Endodermal cell (in vitro differentiated cells): ENCODE measurements at regions not wholly inside any gene's neighbourhood (a gene's known extent, or its start where the extent isn't known, plus 50 kb on each side); places are given as distances from the start of the nearest gene placed in this dataset.

ENCODE experiments used
- DNase-seq: peaks from one replicate; pipeline ENCODE4 v3.0.0-alpha.2; 2017
- H3K27ac ChIP-seq: 2 replicates; pipeline ENCODE4 v1.5.1; 2013; ENCODE audit warnings: mild to moderate bottlenecking, low read depth, low read length, moderate library complexity
- H3K27me3 ChIP-seq: 2 replicates; pipeline ENCODE4 v1.6.1; 2013; ENCODE audit warnings: mild to moderate bottlenecking, low read length, moderate library complexity; ENCODE audit not compliant: insufficient read depth, control insufficient read depth, poor library complexity, severe bottlenecking
- H3K36me3 ChIP-seq: 2 replicates; pipeline ENCODE4 v1.7.0; 2013; ENCODE audit warnings: mild to moderate bottlenecking, low read length, moderate library complexity; ENCODE audit not compliant: control insufficient read depth, insufficient read depth
- H3K4me1 ChIP-seq: one replicate; pipeline ENCODE4 v1.7.0; 2013; ENCODE audit warnings: low read length; ENCODE audit not compliant: control insufficient read depth, insufficient read depth
- H3K4me3 ChIP-seq: 2 replicates; pipeline ENCODE4 v1.5.1; 2013; ENCODE audit warnings: mild to moderate bottlenecking, low read length, moderate library complexity
- H3K9ac ChIP-seq: 2 replicates; pipeline ENCODE4 v1.6.1; 2013; ENCODE audit warnings: mild to moderate bottlenecking, low read length, moderate library complexity; ENCODE audit not compliant: poor library complexity, severe bottlenecking; ENCODE audit errors: extremely low read depth
- H3K9me3 ChIP-seq: 2 replicates; pipeline ENCODE4 v1.6.1; 2013; ENCODE audit warnings: mild to moderate bottlenecking, low read length, moderate library complexity; ENCODE audit not compliant: control insufficient read depth
- H3K27ac Mint-ChIP-seq: 2 replicates; pipeline ENCODE4 v1.8.0; 2020; ENCODE audit warnings: mixed read lengths
- H3K27me3 Mint-ChIP-seq: 2 replicates; pipeline ENCODE4 v1.8.0; 2021; ENCODE audit warnings: mild to moderate bottlenecking, mixed read lengths; ENCODE audit not compliant: insufficient read depth
- H3K36me3 Mint-ChIP-seq: 2 replicates; pipeline ENCODE4 v1.8.0; 2020; ENCODE audit warnings: low read depth, mixed read lengths
- H3K4me1 Mint-ChIP-seq: 2 replicates; pipeline ENCODE4 v1.8.0; 2020; ENCODE audit warnings: mixed read lengths
- H3K4me3 Mint-ChIP-seq: 2 replicates; pipeline ENCODE4 v1.8.0; 2020; ENCODE audit warnings: mild to moderate bottlenecking, moderate library complexity, mixed read lengths
- H3K9me3 Mint-ChIP-seq: 2 replicates; pipeline ENCODE4 v1.8.0; 2020; ENCODE audit warnings: mild to moderate bottlenecking, mixed read lengths
- WGBS, 2 experiments: methylation state at CpG; one replicate each; pipeline versions ENCODE4 v1.1.5 to v1.1.7; 2013; ENCODE audit warnings: missing lambda C conversion rate in 2 of 2, mixed read lengths in 1 of 2; ENCODE audit not compliant: insufficient coverage in 1 of 2, insufficient read length in 1 of 2; 5-methylcytosine and 5-hydroxymethylcytosine counted together
- TF ChIP-seq, protein P1 (sequence below): fragments of 200-600 bp; sonication (generic); conservative IDR thresholded peaks from 2 replicates; pipeline ENCODE4 v1.5.0; 2021; ENCODE audit warnings: antibody characterized with exemption, mild to moderate bottlenecking

DNA sequence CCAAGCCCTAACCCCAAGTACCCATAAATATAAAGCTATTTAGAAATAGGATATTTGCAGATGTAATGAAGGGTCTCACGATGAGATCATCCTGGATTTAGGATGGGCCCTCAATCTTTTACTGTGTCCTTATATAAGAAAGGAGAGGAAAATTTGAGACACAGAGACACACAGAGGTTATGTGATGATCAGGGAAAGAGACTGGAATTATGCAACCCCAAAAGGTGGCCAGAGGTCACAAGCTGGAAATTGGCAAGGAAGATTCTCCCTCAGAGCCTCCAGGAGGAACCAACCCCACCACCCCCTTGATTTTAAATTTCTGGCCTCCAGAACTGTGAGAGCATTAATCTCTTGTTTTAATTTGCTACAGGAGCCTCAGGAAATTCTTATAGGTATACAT lies 334.9 kb upstream of the PRICKLE1 start:
- 80 to 92% methylated on average over 1 of the region's 1 CpG for WGBS, 2 experiments
- H3K27ac ChIP-seq: no peak overlapping the region
- peaks cover 33% of the 10 kb centered on the region for H3K4me1 Mint-ChIP-seq

DNA sequence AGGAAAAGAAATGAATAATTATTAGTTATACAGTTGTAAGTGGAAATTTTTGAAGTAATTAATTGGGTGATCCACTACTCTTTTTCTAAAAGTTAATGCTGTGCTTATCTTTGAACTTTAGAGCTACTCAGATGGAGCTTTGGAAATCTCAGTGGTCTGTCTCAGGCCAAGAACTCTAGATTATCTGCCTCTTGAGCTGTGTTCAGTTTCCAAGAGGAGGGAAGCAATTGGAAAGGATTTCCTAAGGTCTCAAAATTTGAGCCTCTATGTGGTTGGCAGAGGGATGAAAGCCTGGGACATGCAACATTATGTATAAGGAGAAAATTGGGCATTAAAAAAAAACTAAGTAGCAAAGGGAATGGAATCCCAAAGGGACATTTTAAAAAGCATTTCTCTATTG lies 334.0 kb upstream of the PRICKLE1 start:
- Histone ChIP-seq H3K9ac (no peak overlapping the region), H3K27me3 (no peaks in the 10 kb centered on the region), H3K4me3 (no peak overlapping the region), H3K4me1 (peaks cover 23% of the 10 kb centered on the region), H3K9me3 (peaks cover 10% of the 10 kb centered on the region), H3K27ac (no peak overlapping the region), H3K36me3 (no peaks in the 10 kb centered on the region)
- no peak overlapping the region for H3K27ac Mint-ChIP-seq
- H3K4me1 Mint-ChIP-seq: peaks cover 31% of the 10 kb centered on the region
- no peak for DNase-seq
- H3K36me3 Mint-ChIP-seq: no peaks in the 10 kb centered on the region
- H3K4me3 Mint-ChIP-seq: no peak overlapping the region
- no peaks in the 10 kb centered on the region for H3K27me3 Mint-ChIP-seq
- TF ChIP-seq, protein P1, sequence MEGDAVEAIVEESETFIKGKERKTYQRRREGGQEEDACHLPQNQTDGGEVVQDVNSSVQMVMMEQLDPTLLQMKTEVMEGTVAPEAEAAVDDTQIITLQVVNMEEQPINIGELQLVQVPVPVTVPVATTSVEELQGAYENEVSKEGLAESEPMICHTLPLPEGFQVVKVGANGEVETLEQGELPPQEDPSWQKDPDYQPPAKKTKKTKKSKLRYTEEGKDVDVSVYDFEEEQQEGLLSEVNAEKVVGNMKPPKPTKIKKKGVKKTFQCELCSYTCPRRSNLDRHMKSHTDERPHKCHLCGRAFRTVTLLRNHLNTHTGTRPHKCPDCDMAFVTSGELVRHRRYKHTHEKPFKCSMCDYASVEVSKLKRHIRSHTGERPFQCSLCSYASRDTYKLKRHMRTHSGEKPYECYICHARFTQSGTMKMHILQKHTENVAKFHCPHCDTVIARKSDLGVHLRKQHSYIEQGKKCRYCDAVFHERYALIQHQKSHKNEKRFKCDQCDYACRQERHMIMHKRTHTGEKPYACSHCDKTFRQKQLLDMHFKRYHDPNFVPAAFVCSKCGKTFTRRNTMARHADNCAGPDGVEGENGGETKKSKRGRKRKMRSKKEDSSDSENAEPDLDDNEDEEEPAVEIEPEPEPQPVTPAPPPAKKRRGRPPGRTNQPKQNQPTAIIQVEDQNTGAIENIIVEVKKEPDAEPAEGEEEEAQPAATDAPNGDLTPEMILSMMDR: no peak
- no peaks in the 10 kb centered on the region for H3K9me3 Mint-ChIP-seq

More for the DNA sequence above, 334.9 kb upstream of the PRICKLE1 start:
- TF ChIP-seq, protein P1: no peak
- Mint-ChIP-seq H3K36me3 (no peaks in the 10 kb centered on the region), H3K4me3 (no peak overlapping the region), H3K27me3 (no peaks in the 10 kb centered on the region), H3K27ac (no peak overlapping the region), H3K9me3 (no peaks in the 10 kb centered on the region)
- DNase-seq: no peak
- Histone ChIP-seq H3K36me3 (no peaks in the 10 kb centered on the region), H3K4me3 (no peak overlapping the region), H3K27me3 (no peaks in the 10 kb centered on the region), H3K4me1 (peaks cover 23% of the 10 kb centered on the region), H3K9me3 (peaks cover 10% of the 10 kb centered on the region), H3K9ac (no peak overlapping the region)

DNA sequence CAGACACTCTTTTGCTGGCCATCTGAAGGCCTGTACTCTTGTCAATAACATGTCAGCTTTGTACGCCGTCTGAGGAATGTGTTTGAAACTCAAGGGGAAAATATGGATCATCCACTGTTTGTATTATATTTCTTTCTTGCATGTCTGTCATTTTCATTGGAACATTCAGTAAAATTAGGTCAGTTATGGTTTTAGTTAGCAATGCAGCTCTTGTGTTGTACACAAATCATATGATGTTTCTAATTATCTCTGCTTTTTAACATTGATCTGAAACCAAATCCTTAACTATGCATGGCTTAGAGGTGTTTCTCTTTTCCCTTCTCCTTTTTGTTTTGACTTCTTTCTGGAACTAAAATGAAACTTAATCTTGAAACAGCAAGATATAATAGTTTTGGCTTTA lies 333.6 kb upstream of the PRICKLE1 start:
- Histone ChIP-seq H3K9ac (no peak overlapping the region), H3K36me3 (no peaks in the 10 kb centered on the region), H3K9me3 (peaks cover 8% of the 10 kb centered on the region), H3K27ac (no peak overlapping the region), H3K4me3 (no peak overlapping the region), H3K4me1 (peaks cover 23% of the 10 kb centered on the region), H3K27me3 (no peaks in the 10 kb centered on the region)
- WGBS, 2 experiments: 93 to 96% methylated on average over 2 of the region's 2 CpGs
- Mint-ChIP-seq H3K9me3 (no peaks in the 10 kb centered on the region), H3K4me3 (no peak overlapping the region), H3K36me3 (no peaks in the 10 kb centered on the region), H3K27me3 (no peaks in the 10 kb centered on the region), H3K27ac (no peak overlapping the region), H3K4me1 (peaks cover 31% of the 10 kb centered on the region)
- TF ChIP-seq, protein P1: no peak
- DNase-seq: no peak
